Panc1 (cell line): ENCODE measurements at regions not wholly inside any gene's neighbourhood (a gene's known extent, or its start where the extent isn't known, plus 50 kb on each side); places are given as distances from the start of the nearest gene placed in this dataset.

ENCODE experiments used
- ATAC-seq: fragments of 200-7000 bp; cut with Tn5 transposase; 2 replicates; pipeline ENCODE4 v1.9.1; 2020; ENCODE audit warnings: mild to moderate bottlenecking, moderate library complexity
- BruUV-seq: library from RNA; stranded (reverse); fragments of 400-500 nt; replicated peaks from 2 replicates; lab custom pipeline; 2021; lab: Mats Ljungman, UMichigan
- CTCF ChIA-PET: fragments of 300-600 bp; sonication (Branson Sonifier 250); formaldehyde crosslinking; loops from one replicate; lab custom pipeline; 2022; ENCODE audit warnings: antibody characterized with exemption; lab: Charles Lee
- POLR2A ChIA-PET: fragments of 300-600 bp; sonication (Branson Sonifier 250); formaldehyde crosslinking; loops from one replicate; lab custom pipeline; 2022; ENCODE audit warnings: antibody characterized with exemption; lab: Charles Lee
- DNase-seq: peaks from one replicate; pipeline ENCODE4 v3.0.0-alpha.2; 2010; ENCODE audit warnings: low read depth, low spot score
- H3K27ac ChIP-seq: 2 replicates; pipeline ENCODE4 v1.5.1; 2011; ENCODE audit warnings: mild to moderate bottlenecking, low read length, inconsistent platforms
- H3K27me3 ChIP-seq: fragments of 200-500 bp; sonication (Bioruptor generic); 2 replicates; pipeline ENCODE4 v1.6.0; 2014; ENCODE audit warnings: low read length, inconsistent platforms; ENCODE audit not compliant: control insufficient read depth, insufficient read depth
- H3K36me3 ChIP-seq: fragments of 200-500 bp; sonication (Bioruptor generic); 2 replicates; pipeline ENCODE4 v1.5.1; 2014; ENCODE audit warnings: inconsistent platforms, mild to moderate bottlenecking, low read length, moderate library complexity; ENCODE audit not compliant: control insufficient read depth, insufficient read depth
- H3K4me1 ChIP-seq: 2 replicates; pipeline ENCODE4 v1.5.1; 2011; ENCODE audit warnings: inconsistent platforms, mild to moderate bottlenecking, low read length, moderate library complexity; ENCODE audit not compliant: control insufficient read depth, insufficient read depth
- H3K4me3 ChIP-seq, 2 experiments: 2 replicates each; pipeline ENCODE4 v1.5.1; 2011 to 2012; ENCODE audit warnings: low read depth in 2 of 2, low read length in 2 of 2, mild to moderate bottlenecking in 2 of 2, inconsistent platforms in 1 of 2, moderate library complexity in 1 of 2
- H3K9me3 ChIP-seq: fragments of 200-500 bp; sonication (Bioruptor generic); 2 replicates; pipeline ENCODE4 v1.5.1; 2014; ENCODE audit warnings: low read depth, mild to moderate bottlenecking, inconsistent platforms, low read length, moderate library complexity; ENCODE audit not compliant: control insufficient read depth, insufficient read depth
- CTCF ChIP-seq: fragments of 450-650 bp; IDR thresholded peaks from 2 replicates; pipeline ENCODE4 v1.5.1; 2017; ENCODE audit warnings: mild to moderate bottlenecking
- POLR2AphosphoS5 ChIP-seq: IDR thresholded peaks from 2 replicates; pipeline ENCODE4 v1.6.1; 2012; ENCODE audit warnings: mild to moderate bottlenecking, low read depth, low read length, moderate library complexity
- SIN3A ChIP-seq: IDR thresholded peaks from 2 replicates; pipeline ENCODE4 v1.6.1; 2012; ENCODE audit warnings: low read depth, mild to moderate bottlenecking, low read length, moderate library complexity, borderline replicate concordance; ENCODE audit not compliant: insufficient read depth
- TCF7L2 ChIP-seq: IDR thresholded peaks from 2 replicates; pipeline ENCODE4 v1.6.1; 2011; ENCODE audit warnings: mild to moderate bottlenecking, low read depth, low read length, inconsistent platforms
- in situ Hi-C: cut with HindIII; loops from 2 replicates; pipeline ENCODE4 v1.10.0; 2016; ENCODE audit warnings: low sequenced_read_pairs, low pct_unique_long_range_greater_than_20kb
- intact Hi-C: fragments of 100-400 bp; cut with micrococcal nuclease; formaldehyde crosslinking; loops from one replicate; pipeline ENCODE4 v1.10.0; 2022; ENCODE audit not compliant: unreplicated experiment
- TF ChIP-seq, protein P1 (sequence below), 2 experiments: IDR thresholded peaks; 2 replicates each; pipeline ENCODE4 v1.6.1; 2011 to 2012; ENCODE audit warnings: low read depth in 2 of 2, control low read depth in 1 of 2, low read length in 1 of 2, mild to moderate bottlenecking in 1 of 2, moderate library complexity in 1 of 2; ENCODE audit not compliant: insufficient read depth in 1 of 2

DNA sequence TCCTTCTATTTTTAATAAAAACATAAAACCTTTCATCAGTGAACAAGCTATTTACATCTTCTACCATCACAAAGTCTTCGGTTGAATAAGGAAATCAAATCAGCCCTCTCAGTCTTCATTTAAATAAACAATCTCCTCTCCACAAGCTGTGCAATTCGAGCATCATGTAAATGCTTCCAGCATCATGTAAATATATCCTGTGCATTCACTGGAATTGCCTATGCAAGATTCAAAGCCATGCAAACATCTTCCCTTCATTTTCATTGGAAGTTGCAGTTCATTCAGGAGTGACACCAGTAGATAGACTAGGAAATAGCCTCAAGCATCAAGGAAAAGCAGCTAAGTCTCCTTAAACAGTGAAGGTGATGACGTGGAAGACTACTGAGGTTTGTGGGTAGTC is 77.7 kb upstream of the PCDH19 start:
- Histone ChIP-seq H3K4me3 (no peak overlapping the region), H3K9me3 (no peaks in the 10 kb centered on the region), H3K36me3 (no peaks in the 10 kb centered on the region), H3K27ac (no peak overlapping the region), H3K27me3 (no peaks in the 10 kb centered on the region), H3K4me1 (no peaks in the 10 kb centered on the region)
- DNase-seq (no peak), ATAC-seq (no peak)
- TF ChIP-seq, protein P1, sequence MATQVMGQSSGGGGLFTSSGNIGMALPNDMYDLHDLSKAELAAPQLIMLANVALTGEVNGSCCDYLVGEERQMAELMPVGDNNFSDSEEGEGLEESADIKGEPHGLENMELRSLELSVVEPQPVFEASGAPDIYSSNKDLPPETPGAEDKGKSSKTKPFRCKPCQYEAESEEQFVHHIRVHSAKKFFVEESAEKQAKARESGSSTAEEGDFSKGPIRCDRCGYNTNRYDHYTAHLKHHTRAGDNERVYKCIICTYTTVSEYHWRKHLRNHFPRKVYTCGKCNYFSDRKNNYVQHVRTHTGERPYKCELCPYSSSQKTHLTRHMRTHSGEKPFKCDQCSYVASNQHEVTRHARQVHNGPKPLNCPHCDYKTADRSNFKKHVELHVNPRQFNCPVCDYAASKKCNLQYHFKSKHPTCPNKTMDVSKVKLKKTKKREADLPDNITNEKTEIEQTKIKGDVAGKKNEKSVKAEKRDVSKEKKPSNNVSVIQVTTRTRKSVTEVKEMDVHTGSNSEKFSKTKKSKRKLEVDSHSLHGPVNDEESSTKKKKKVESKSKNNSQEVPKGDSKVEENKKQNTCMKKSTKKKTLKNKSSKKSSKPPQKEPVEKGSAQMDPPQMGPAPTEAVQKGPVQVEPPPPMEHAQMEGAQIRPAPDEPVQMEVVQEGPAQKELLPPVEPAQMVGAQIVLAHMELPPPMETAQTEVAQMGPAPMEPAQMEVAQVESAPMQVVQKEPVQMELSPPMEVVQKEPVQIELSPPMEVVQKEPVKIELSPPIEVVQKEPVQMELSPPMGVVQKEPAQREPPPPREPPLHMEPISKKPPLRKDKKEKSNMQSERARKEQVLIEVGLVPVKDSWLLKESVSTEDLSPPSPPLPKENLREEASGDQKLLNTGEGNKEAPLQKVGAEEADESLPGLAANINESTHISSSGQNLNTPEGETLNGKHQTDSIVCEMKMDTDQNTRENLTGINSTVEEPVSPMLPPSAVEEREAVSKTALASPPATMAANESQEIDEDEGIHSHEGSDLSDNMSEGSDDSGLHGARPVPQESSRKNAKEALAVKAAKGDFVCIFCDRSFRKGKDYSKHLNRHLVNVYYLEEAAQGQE (IDR thresholded peaks at IDR 0.05; ENCODE audit: insufficient read depth in 1 of 2, low read depth in 2 of 2, low read length in 1 of 2): no peak
- TF ChIP-seq CTCF: no peak
- TF ChIP-seq POLR2AphosphoS5: no peak
- no peak for TF ChIP-seq TCF7L2
- no peak for TF ChIP-seq SIN3A
- ChIA-PET CTCF (no interaction called here), POLR2A (no interaction called here)
- BruUV-seq: no TSS peak
- intact Hi-C loops (no loop called here), in situ Hi-C loops (no loop called here)

GRCh38 chrX:100484971-100485370 is 74.9 kb upstream of the PCDH19 start:
- DNase-seq (no peak), ATAC-seq (no peak)
- no peak for TF ChIP-seq SIN3A
- TF ChIP-seq CTCF: no peak
- TF ChIP-seq POLR2AphosphoS5: no peak
- TF ChIP-seq, protein P1 (IDR thresholded peaks at IDR 0.05; ENCODE audit: insufficient read depth in 1 of 2, low read depth in 2 of 2, low read length in 1 of 2): no peak
- TF ChIP-seq TCF7L2: no peak
- in situ Hi-C loops (no loop called here), intact Hi-C loops (no loop called here)
- no peak overlapping the region for H3K4me3 ChIP-seq
- no peaks in the 10 kb centered on the region for H3K9me3 ChIP-seq
- BruUV-seq: no TSS peak
- no peak overlapping the region for H3K27ac ChIP-seq
- no peaks in the 10 kb centered on the region for H3K36me3 ChIP-seq
- POLR2A ChIA-PET: no interaction called here
- CTCF ChIA-PET: no interaction called here
- no peaks in the 10 kb centered on the region for H3K27me3 ChIP-seq
- H3K4me1 ChIP-seq: no peaks in the 10 kb centered on the region
